OCI-LY3 (cell line): ENCODE measurements at regions not wholly inside any gene's neighbourhood (a gene's known extent, or its start where the extent isn't known, plus 50 kb on each side); places are given as distances from the start of the nearest gene placed in this dataset.

Source experiments
- EZH2phosphoT487 ChIP-seq: fragments of 200-600 bp; shearing (Covaris generic); IDR thresholded peaks from 2 replicates; pipeline ENCODE4 v1.6.1; 2018; ENCODE audit warnings: antibody characterized with exemption, mixed run types, low read depth
- TF ChIP-seq, protein P1 (sequence below): fragments of 200-600, 300-600 bp; sonication (generic); IDR thresholded peaks from 2 replicates; pipeline ENCODE4 v1.5.1; 2014; ENCODE audit warnings: antibody characterized with exemption, low read length, low read depth

DNA sequence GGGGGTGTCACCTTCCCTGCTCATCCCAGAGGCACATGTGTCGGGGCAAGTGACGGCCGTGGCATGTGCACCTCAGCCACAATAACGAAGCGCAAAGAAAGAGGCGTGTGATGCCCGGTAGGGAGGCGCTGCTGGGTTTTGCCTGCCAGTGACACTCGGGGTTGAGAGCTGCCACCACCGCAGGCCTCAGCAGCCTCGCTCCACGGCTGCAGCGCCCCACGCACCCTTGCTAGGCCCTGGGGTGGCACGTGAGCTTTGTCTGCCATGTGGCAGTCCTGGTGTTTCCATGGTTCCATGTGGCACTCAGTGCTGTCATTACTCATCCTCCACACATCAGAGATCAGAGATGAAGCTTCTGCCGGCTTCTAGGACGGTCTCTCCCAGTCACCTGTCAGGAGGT lies 136.0 kb upstream of the AGAP1 start:
- TF ChIP-seq, protein P1, sequence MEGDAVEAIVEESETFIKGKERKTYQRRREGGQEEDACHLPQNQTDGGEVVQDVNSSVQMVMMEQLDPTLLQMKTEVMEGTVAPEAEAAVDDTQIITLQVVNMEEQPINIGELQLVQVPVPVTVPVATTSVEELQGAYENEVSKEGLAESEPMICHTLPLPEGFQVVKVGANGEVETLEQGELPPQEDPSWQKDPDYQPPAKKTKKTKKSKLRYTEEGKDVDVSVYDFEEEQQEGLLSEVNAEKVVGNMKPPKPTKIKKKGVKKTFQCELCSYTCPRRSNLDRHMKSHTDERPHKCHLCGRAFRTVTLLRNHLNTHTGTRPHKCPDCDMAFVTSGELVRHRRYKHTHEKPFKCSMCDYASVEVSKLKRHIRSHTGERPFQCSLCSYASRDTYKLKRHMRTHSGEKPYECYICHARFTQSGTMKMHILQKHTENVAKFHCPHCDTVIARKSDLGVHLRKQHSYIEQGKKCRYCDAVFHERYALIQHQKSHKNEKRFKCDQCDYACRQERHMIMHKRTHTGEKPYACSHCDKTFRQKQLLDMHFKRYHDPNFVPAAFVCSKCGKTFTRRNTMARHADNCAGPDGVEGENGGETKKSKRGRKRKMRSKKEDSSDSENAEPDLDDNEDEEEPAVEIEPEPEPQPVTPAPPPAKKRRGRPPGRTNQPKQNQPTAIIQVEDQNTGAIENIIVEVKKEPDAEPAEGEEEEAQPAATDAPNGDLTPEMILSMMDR: no peak
- no peak for TF ChIP-seq EZH2phosphoT487
